ENCODE measurements at regions not wholly inside any gene's neighbourhood (a gene's known extent, or its start where the extent isn't known, plus 50 kb on each side); places are given as distances from the start of the nearest gene placed in this dataset.

- Histone ChIP-seq H3K27me3 (ENCODE audit: control insufficient read depth in 3 of 3, insufficient read depth in 3 of 3, low read length in 2 of 3) (no peaks in the 10 kb centered on the region), H3K9me3 (ENCODE audit: control insufficient read depth in 4 of 4, insufficient read depth in 3 of 4, low read length in 3 of 4) (peaks cover 0 to 5% (median 2%) of the 10 kb centered on the region in 4 donors), H3K36me3 (ENCODE audit: control insufficient read depth in 4 of 4, insufficient read depth in 4 of 4, low read length in 4 of 4) (no peaks in the 10 kb centered on the region), H3K4me1 (ENCODE audit: control insufficient read depth in 5 of 5, insufficient read depth in 5 of 5, low read length in 5 of 5) (no peaks in the 10 kb centered on the region), H3K9ac (ENCODE audit: insufficient read depth in 1 of 2, low read length in 2 of 2) (no peak overlapping the region), H3K4me3 (no peak overlapping the region), H3K27ac (ENCODE audit: low read depth in 1 of 2, low read length in 1 of 2) (no peak overlapping the region)
- DNase-seq, result no peak
- TF ChIP-seq CTCF (IDR thresholded peaks at IDR 0.05; ENCODE audit: control extremely low read depth, extremely low read depth), result no peak
- no peak for ATAC-seq (ENCODE audit: insufficient read depth, low FRiP score)
- 60 to 69% methylated on average over 5 of the region's 5 CpGs for WGBS, 2 donors
Measured at GRCh38 chr14:95034788-95035187, 122.5 kb downstream of the DICER1 start.

GRCh38 chr14:95033682-95034632 is 123.4 kb downstream of the DICER1 start:
- Histone ChIP-seq H3K27ac (ENCODE audit: low read depth in 1 of 2, low read length in 1 of 2) (no peak overlapping the region), H3K9me3 (ENCODE audit: control insufficient read depth in 4 of 4, insufficient read depth in 3 of 4, low read length in 3 of 4) (peaks cover 0 to 8% (median 2%) of the 10 kb centered on the region in 4 donors), H3K4me1 (ENCODE audit: control insufficient read depth in 5 of 5, insufficient read depth in 5 of 5, low read length in 5 of 5) (no peaks in the 10 kb centered on the region), H3K27me3 (ENCODE audit: control insufficient read depth in 3 of 3, insufficient read depth in 3 of 3, low read length in 2 of 3) (no peaks in the 10 kb centered on the region), H3K36me3 (ENCODE audit: control insufficient read depth in 4 of 4, insufficient read depth in 4 of 4, low read length in 4 of 4) (no peaks in the 10 kb centered on the region), H3K4me3 (no peak overlapping the region), H3K9ac (ENCODE audit: insufficient read depth in 1 of 2, low read length in 2 of 2) (no peak overlapping the region)
- no peak for TF ChIP-seq CTCF (IDR thresholded peaks at IDR 0.05; ENCODE audit: control extremely low read depth, extremely low read depth)
- ATAC-seq (ENCODE audit: insufficient read depth, low FRiP score), result no peak
- WGBS, 2 donors, result 86% methylated on average over 8 of the region's 8 CpGs
- no peak for DNase-seq

GRCh38 chr14:95033031-95033430 is 124.3 kb downstream of the DICER1 start:
- H3K4me1 ChIP-seq (ENCODE audit: control insufficient read depth in 5 of 5, insufficient read depth in 5 of 5, low read length in 5 of 5), result no peaks in the 10 kb centered on the region
- no peaks in the 10 kb centered on the region for H3K27me3 ChIP-seq (ENCODE audit: control insufficient read depth in 3 of 3, insufficient read depth in 3 of 3, low read length in 2 of 3)
- H3K4me3 ChIP-seq, result no peak overlapping the region
- WGBS, 2 donors, result 66 to 80% methylated on average over 4 of the region's 4 CpGs
- no peak for ATAC-seq (ENCODE audit: insufficient read depth, low FRiP score)
- no peak for DNase-seq
- no peaks in the 10 kb centered on the region for H3K36me3 ChIP-seq (ENCODE audit: control insufficient read depth in 4 of 4, insufficient read depth in 4 of 4, low read length in 4 of 4)
- peaks cover 0 to 8% (median 2%) of the 10 kb centered on the region in 4 donors for H3K9me3 ChIP-seq (ENCODE audit: control insufficient read depth in 4 of 4, insufficient read depth in 3 of 4, low read length in 3 of 4)
- TF ChIP-seq CTCF (IDR thresholded peaks at IDR 0.05; ENCODE audit: control extremely low read depth, extremely low read depth), result no peak
- no peak overlapping the region for H3K9ac ChIP-seq (ENCODE audit: insufficient read depth in 1 of 2, low read length in 2 of 2)
- H3K27ac ChIP-seq (ENCODE audit: low read depth in 1 of 2, low read length in 1 of 2), result no peak overlapping the region
